Body of pancreas (tissue), 4 donors: ENCODE measurements at regions not wholly inside any gene's neighbourhood (a gene's known extent, or its start where the extent isn't known, plus 50 kb on each side); places are given as distances from the start of the nearest gene placed in this dataset.

Experiments
- POLR2A ChIP-seq, 3 donors: fragments of 450-650 bp; IDR thresholded peaks; one replicate each; pipeline ENCODE4 v1.6.1; 2016; ENCODE audit warnings: antibody characterized with exemption in 3 of 3, mild to moderate bottlenecking in 2 of 3
- TF ChIP-seq, protein P1 (sequence below), 7 experiments: fragments of 450-650 bp in 4 of 7; fragments of 200-600 bp in 3 of 7; sonication (generic) in 3 of 7; IDR thresholded peaks; one replicate each; pipeline ENCODE4 v1.5.1; 2016 to 2019; ENCODE audit warnings: antibody characterized with exemption in 7 of 7

DNA sequence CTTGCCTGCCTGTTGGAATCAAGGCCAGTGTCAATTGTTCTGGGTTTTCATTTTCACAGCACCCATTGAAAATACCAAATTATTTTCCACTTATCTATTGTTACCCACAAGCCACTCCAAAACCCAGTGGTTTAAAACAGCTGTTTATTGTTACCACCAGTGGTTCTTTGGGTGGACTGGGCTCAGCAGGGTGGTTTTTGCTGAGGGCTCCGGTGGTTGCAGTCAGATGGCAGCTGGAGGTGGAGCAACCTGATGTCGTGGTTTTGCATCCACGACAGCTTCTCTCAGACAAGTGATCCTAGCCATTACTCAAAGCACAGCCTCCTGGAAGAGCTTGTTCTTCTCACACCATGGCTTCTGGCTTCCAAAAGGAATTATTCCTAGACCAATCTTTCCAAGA, 235.1 kb upstream of the ADARB2 start:
- TF ChIP-seq, protein P1, sequence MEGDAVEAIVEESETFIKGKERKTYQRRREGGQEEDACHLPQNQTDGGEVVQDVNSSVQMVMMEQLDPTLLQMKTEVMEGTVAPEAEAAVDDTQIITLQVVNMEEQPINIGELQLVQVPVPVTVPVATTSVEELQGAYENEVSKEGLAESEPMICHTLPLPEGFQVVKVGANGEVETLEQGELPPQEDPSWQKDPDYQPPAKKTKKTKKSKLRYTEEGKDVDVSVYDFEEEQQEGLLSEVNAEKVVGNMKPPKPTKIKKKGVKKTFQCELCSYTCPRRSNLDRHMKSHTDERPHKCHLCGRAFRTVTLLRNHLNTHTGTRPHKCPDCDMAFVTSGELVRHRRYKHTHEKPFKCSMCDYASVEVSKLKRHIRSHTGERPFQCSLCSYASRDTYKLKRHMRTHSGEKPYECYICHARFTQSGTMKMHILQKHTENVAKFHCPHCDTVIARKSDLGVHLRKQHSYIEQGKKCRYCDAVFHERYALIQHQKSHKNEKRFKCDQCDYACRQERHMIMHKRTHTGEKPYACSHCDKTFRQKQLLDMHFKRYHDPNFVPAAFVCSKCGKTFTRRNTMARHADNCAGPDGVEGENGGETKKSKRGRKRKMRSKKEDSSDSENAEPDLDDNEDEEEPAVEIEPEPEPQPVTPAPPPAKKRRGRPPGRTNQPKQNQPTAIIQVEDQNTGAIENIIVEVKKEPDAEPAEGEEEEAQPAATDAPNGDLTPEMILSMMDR (IDR thresholded peaks at IDR 0.05): no peak
- no peak for TF ChIP-seq POLR2A (IDR thresholded peaks at IDR 0.05)
